SK-N-SH (cell line): ENCODE measurements at regions not wholly inside any gene's neighbourhood (a gene's known extent, or its start where the extent isn't known, plus 50 kb on each side); places are given as distances from the start of the nearest gene placed in this dataset.
A peak's percentile ranks its signal among the peaks of the same experiment; 100 is the strongest.

Experiments used
- CTCF ChIA-PET: fragments of 300-600, 350-600 bp; formaldehyde crosslinking; extraction: SDS; loops from one replicate; lab custom pipeline; 2021; lab: Yijun Ruan, JAX
- POLR2A ChIA-PET: fragments of 350-600 bp; sonication (Branson Sonifier 250); formaldehyde crosslinking; extraction: SDS; loops from one replicate; lab custom pipeline; 2020; ENCODE audit warnings: antibody characterized with exemption, inconsistent platforms; lab: Yijun Ruan, JAX
- DNase-seq: peaks from one replicate; pipeline ENCODE4 v3.0.0; 2012
- H2AFZ ChIP-seq: fragments of 200-600 bp; sonication (generic); 2 replicates; pipeline ENCODE4 v1.8.1; 2016; ENCODE audit warnings: antibody characterized with exemption, mild to moderate bottlenecking, low read depth
- H3F3A ChIP-seq: fragments of 200-600 bp; sonication (generic); replicated peaks from 2 replicates; pipeline ENCODE3; 2016; ENCODE audit warnings: antibody characterized with exemption, mild to moderate bottlenecking; ENCODE audit not compliant: insufficient read depth
- H3K27ac ChIP-seq, 2 experiments: fragments of 200-500 bp in 1 of 2; fragments of 200-600 bp in 1 of 2; sonication (Bioruptor generic) in 1 of 2; sonication (generic), shearing (Covaris generic) in 1 of 2; 2 replicates each; pipeline versions ENCODE4 v1.5.1 to v1.6.1; 2014 to 2016; ENCODE audit warnings: low read depth in 2 of 2, inconsistent platforms in 1 of 2, low read length in 1 of 2, mild to moderate bottlenecking in 1 of 2, mixed read lengths in 1 of 2
- H3K27me3 ChIP-seq: fragments of 200-600 bp; sonication (generic), shearing (Covaris generic); 2 replicates; pipeline ENCODE4 v1.6.1; 2016; ENCODE audit warnings: mixed run types; ENCODE audit not compliant: insufficient read depth
- H3K36me3 ChIP-seq, 2 experiments: fragments of 200-500 bp in 1 of 2; fragments of 200-600 bp in 1 of 2; sonication (Bioruptor generic) in 1 of 2; sonication (generic) in 1 of 2; replicated peaks in 1 of 2; 2 replicates each; pipeline versions ENCODE3 to v1.5.1; 2014 to 2016; ENCODE audit warnings: low read length in 1 of 2, mild to moderate bottlenecking in 1 of 2; ENCODE audit not compliant: insufficient read depth in 2 of 2, control insufficient read depth in 1 of 2
- H3K4me1 ChIP-seq, 2 experiments: fragments of 200-500 bp in 1 of 2; fragments of 200-600 bp in 1 of 2; sonication (Bioruptor generic) in 1 of 2; sonication (generic), shearing (Covaris generic) in 1 of 2; 2 replicates each; pipeline versions ENCODE4 v1.5.1 to v1.6.1; 2014 to 2016; ENCODE audit warnings: low read depth in 1 of 2, low read length in 1 of 2, mixed run types in 1 of 2; ENCODE audit not compliant: insufficient read depth in 2 of 2, control insufficient read depth in 1 of 2
- H3K4me2 ChIP-seq: fragments of 200-600 bp; sonication (generic), shearing (Covaris generic); 2 replicates; pipeline ENCODE4 v1.6.1; 2017; ENCODE audit warnings: mixed run types
- H3K4me3 ChIP-seq, 2 experiments: fragments of 200-500 bp in 1 of 2; fragments of 200-600 bp in 1 of 2; sonication (Bioruptor generic) in 1 of 2; sonication (generic), shearing (Covaris generic) in 1 of 2; 2 replicates each; pipeline versions ENCODE4 v1.5.1 to v1.8.1; 2014 to 2016; ENCODE audit warnings: low read depth in 2 of 2, inconsistent platforms in 1 of 2, low read length in 1 of 2, mild to moderate bottlenecking in 1 of 2, mixed read lengths in 1 of 2, moderate library complexity in 1 of 2
- H3K79me2 ChIP-seq: fragments of 200-600 bp; sonication (generic); 2 replicates; pipeline ENCODE4 v1.8.1; 2017; ENCODE audit warnings: mild to moderate bottlenecking; ENCODE audit not compliant: insufficient read depth
- H3K9ac ChIP-seq: fragments of 200-600 bp; sonication (generic); 2 replicates; pipeline ENCODE4 v1.6.1; 2017; ENCODE audit warnings: mixed run types
- H3K9me2 ChIP-seq: fragments of 200-600 bp; sonication (generic); 2 replicates; pipeline ENCODE4 v1.6.1; 2017; ENCODE audit warnings: mixed run types
- H3K9me3 ChIP-seq: fragments of 200-600 bp; sonication (generic); 2 replicates; pipeline ENCODE4 v1.6.1; 2017; ENCODE audit warnings: mixed run types, mild to moderate bottlenecking, moderate library complexity
- H4K20me1 ChIP-seq: fragments of 200-600 bp; sonication (generic); 2 replicates; pipeline ENCODE4 v1.6.1; 2017; ENCODE audit warnings: mild to moderate bottlenecking, mixed run types; ENCODE audit not compliant: insufficient read depth
- FOSL2 ChIP-seq: IDR thresholded peaks from 2 replicates; pipeline ENCODE4 v1.4.0; 2012; ENCODE audit warnings: low read depth, mild to moderate bottlenecking, moderate library complexity, borderline replicate concordance
- GATA2 ChIP-seq: sonication (generic); formaldehyde crosslinking; IDR thresholded peaks from 2 replicates; pipeline ENCODE4 v1.5.0; 2020; ENCODE audit warnings: mild to moderate bottlenecking, missing genetic modification reagents
- MXI1 ChIP-seq: IDR thresholded peaks from 2 replicates; pipeline ENCODE4 v1.6.1; 2012; ENCODE audit warnings: mild to moderate bottlenecking, low read depth, low read length, improper control_type of control experiment
- PBX3 ChIP-seq: IDR thresholded peaks from 2 replicates; pipeline ENCODE4; 2012
- POLR2AphosphoS5 ChIP-seq: IDR thresholded peaks from 2 replicates; pipeline ENCODE4 v1.6.1; 2012; ENCODE audit warnings: low read depth, low read length
- RXRA ChIP-seq: IDR thresholded peaks from 2 replicates; pipeline ENCODE4 v1.4.0; 2012; ENCODE audit warnings: low read depth, mild to moderate bottlenecking, borderline replicate concordance
- SIN3A ChIP-seq: IDR thresholded peaks from 2 replicates; pipeline ENCODE4 v1.6.1; 2012; ENCODE audit warnings: low read depth, mild to moderate bottlenecking, low read length, moderate library complexity, borderline replicate concordance
- SMC3 ChIP-seq: IDR thresholded peaks from 2 replicates; pipeline ENCODE4 v1.6.1; 2012; ENCODE audit warnings: low read depth, low read length, improper control_type of control experiment
- TCF12 ChIP-seq: IDR thresholded peaks from 2 replicates; pipeline ENCODE4 v1.4.0; 2012
- USF1 ChIP-seq: IDR thresholded peaks from 2 replicates; pipeline ENCODE4 v1.4.0; 2012; ENCODE audit warnings: low read depth, borderline replicate concordance
- YY1 ChIP-seq: IDR thresholded peaks from 2 replicates; pipeline ENCODE4 v1.4.0; 2012; ENCODE audit warnings: low read depth, mild to moderate bottlenecking
- WGBS: methylation state at CpG from one replicate; pipeline ENCODE4 v1.1.6; 2017; ENCODE audit warnings: low lambda C conversion rate; 5-methylcytosine and 5-hydroxymethylcytosine counted together
- TF ChIP-seq, protein P1 (sequence below): fragments of 150-350 bp; IDR thresholded peaks from 2 replicates; pipeline ENCODE4 v1.6.1; 2016; ENCODE audit warnings: mild to moderate bottlenecking, low read depth, low read length

DNA sequence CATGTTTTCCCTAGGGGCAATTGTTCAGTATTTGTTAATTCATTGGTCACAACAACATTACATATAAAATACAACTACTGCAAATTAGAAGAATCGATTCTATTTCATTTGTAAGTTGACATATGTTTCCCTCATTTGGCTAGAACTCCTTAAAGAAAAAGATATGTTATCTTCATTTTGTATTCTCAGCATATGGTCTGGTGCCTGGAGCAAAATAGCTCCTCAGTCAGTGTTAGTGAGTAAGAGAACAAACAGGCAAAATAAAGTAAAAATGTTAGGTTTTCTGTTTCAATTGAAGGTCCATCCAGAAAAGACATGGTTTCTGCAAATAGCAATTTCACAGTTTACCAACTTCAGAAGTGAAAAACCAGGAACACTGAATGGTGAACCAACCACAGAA is 1343.1 kb downstream of the ROBO1 start (continued):
- TF ChIP-seq, protein P1, sequence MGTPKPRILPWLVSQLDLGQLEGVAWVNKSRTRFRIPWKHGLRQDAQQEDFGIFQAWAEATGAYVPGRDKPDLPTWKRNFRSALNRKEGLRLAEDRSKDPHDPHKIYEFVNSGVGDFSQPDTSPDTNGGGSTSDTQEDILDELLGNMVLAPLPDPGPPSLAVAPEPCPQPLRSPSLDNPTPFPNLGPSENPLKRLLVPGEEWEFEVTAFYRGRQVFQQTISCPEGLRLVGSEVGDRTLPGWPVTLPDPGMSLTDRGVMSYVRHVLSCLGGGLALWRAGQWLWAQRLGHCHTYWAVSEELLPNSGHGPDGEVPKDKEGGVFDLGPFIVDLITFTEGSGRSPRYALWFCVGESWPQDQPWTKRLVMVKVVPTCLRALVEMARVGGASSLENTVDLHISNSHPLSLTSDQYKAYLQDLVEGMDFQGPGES: no peak
- no peak for TF ChIP-seq SMC3
- TF ChIP-seq FOSL2: no peak
- no peak for TF ChIP-seq RXRA

GRCh38 chr3:78426454-78426853 is 1341.3 kb downstream of the ROBO1 start:
- TF ChIP-seq USF1 (no peak), YY1 (no peak), SIN3A (no peak), RXRA (no peak), FOSL2 (no peak), PBX3 (no peak), POLR2AphosphoS5 (no peak)
- Histone ChIP-seq H3K9ac (no peak overlapping the region), H2AFZ (no peak overlapping the region), H3K36me3 (no peaks in the 10 kb centered on the region), H4K20me1 (no peaks in the 10 kb centered on the region), H3K4me1 (no peaks in the 10 kb centered on the region; a peak in 2 of 4 replicates), H3K27ac (no peak overlapping the region), H3K9me3 (no peaks in the 10 kb centered on the region), H3K4me3 (no peak overlapping the region), H3K4me2 (no peak overlapping the region), H3K27me3 (no peaks in the 10 kb centered on the region), H3K9me2 (no peaks in the 10 kb centered on the region), H3K79me2 (no peaks in the 10 kb centered on the region), H3F3A (no peaks in the 10 kb centered on the region)
- no peak for DNase-seq
- POLR2A ChIA-PET: no interaction called here
- 46% methylated on average over 1 of the region's 1 CpG for WGBS
- CTCF ChIA-PET: no interaction called here

GRCh38 chr3:78427303-78427702 is 1340.5 kb downstream of the ROBO1 start:
- Histone ChIP-seq H3K4me2 (no peak overlapping the region), H3K27ac (no peak overlapping the region), H3K36me3 (no peaks in the 10 kb centered on the region), H4K20me1 (no peaks in the 10 kb centered on the region), H3K27me3 (no peaks in the 10 kb centered on the region), H3K9ac (no peak overlapping the region), H2AFZ (no peak overlapping the region), H3K9me3 (no peaks in the 10 kb centered on the region), H3K4me3 (no peak overlapping the region), H3K4me1 (no peaks in the 10 kb centered on the region; a peak in 2 of 4 replicates), H3F3A (no peaks in the 10 kb centered on the region), H3K9me2 (no peaks in the 10 kb centered on the region), H3K79me2 (no peaks in the 10 kb centered on the region)
- no peak for TF ChIP-seq FOSL2
- TF ChIP-seq MXI1: no peak
- peak; percentile 37 for TF ChIP-seq PBX3
- peak; percentile 56 for TF ChIP-seq TCF12
- TF ChIP-seq GATA2 (CRISPR knock-in tag): peak; percentile 37; the same call in 1 of the 2 replicates
- DNase-seq: no peak
- POLR2A ChIA-PET: no interaction called here
- CTCF ChIA-PET: no interaction called here
